ENCODE measurements at regions not wholly inside any gene's neighbourhood (a gene's known extent, or its start where the extent isn't known, plus 50 kb on each side); places are given as distances from the start of the nearest gene placed in this dataset.
"Not testable (repeated sequence)": the region's sequence is repeated elsewhere in the genome, so short reads cannot be mapped to it uniquely, and the experiment has no call there.

DNA sequence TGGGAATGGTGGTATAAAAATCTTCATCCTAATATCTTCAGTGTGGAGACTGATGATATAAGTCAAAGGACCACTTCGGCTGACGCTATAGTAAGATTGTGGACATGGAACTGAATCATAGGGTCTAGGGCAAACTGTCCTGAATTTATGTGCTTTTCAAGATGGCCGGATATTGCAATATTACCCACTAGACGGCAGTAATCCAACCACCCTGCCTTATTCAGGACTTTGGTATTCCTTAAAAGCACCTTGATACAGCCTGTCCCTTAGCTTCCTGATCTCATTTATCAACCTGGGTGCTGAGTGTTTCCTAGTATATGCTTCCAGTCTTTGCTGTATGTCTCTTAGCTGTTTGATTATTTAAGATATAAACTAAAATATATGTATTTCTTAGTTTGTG is 71.2 kb upstream of the COX7C start:
- no peak for DNase-seq (ENCODE audit: low read depth)

DNA sequence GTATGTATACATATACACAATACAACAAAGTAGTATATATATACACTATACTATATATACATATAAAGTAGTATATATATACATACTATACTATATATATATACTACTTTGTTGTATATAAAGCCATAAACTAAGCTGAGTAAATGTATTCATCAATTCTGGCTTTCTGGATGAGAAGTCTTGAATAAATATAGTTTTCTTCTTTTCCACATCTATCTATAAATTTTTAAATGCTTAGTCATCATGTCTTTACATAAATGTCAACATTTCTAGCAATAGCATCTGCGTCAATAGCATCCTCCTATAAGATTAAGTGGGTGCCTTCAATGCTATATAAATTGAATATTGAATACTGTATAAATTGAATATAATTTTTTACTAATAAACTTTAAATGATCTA is 63.1 kb upstream of the COX7C start:
- DNase-seq (ENCODE audit: low read depth) = no peak

DNA sequence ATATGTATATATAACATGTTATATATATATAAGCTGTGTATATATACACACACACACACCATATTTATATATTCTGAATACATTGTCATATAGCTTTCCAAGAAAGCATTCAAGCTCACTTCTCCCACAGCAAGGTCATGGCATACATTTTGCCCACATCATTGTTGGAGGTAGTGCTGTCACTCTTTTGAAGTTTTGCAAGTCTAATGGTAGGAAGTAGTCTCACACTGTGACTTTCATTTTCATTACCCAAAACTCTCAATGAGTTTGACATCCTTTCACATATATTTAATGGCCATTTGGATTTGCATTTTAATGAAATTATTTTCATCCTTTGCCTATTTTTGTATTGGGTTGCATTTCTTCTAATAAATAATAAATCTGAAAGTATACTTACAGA is 59.8 kb upstream of the COX7C start:
- DNase-seq (ENCODE audit: low read depth) = no peak

DNA sequence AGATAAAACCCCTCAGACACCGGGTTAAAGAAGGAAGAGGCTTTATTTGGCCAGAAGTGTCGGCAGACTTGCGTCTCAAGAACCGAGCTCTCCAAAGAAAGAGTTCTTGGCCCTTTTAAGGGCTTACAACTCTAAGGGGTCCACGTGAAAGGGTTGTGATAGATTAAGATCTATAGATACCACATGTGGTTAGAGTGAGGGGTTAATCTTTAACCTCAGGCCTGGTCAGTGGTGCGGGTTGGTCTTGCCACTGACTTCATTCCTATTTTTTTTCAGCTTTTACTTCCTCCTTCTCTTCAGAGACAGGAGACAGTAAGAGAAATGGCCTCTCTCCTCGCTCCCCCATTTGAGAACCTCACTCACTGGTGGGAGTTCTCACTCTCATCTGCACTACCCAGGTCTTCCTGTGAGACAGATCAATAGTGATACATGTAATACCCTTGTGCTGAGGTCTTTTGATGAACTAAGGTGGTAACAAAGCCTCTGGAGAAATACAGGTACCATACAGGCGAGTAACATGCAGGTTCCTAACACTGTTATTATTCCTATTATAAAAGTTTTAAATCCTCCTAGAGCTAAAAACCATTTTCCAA is 52.4 kb upstream of the COX7C start:
- no peak for DNase-seq (ENCODE audit: low read depth)

DNA sequence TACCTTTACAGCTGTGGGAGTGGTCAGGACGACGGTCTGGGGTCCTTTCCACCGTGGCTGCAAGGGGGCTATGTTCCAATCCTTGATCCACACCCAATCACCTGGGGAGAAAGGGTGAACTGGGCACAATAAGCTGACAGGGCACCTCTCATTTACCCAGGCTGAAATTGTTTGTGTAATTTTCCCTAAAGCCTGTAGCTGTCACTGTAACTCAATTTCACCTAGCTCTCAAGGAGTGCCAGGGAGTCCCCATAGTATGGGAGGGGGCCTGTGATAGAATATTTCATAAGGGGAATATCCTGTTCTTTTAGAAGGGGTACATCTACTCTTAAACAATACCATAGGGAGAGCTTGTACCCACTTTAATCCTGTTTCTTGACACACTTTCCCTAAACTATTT is 51.7 kb upstream of the COX7C start:
- not testable (repeated sequence) for DNase-seq (ENCODE audit: low read depth)
